ENCODE measurements at regions not wholly inside any gene's neighbourhood (a gene's known extent, or its start where the extent isn't known, plus 50 kb on each side); places are given as distances from the start of the nearest gene placed in this dataset.

DNA sequence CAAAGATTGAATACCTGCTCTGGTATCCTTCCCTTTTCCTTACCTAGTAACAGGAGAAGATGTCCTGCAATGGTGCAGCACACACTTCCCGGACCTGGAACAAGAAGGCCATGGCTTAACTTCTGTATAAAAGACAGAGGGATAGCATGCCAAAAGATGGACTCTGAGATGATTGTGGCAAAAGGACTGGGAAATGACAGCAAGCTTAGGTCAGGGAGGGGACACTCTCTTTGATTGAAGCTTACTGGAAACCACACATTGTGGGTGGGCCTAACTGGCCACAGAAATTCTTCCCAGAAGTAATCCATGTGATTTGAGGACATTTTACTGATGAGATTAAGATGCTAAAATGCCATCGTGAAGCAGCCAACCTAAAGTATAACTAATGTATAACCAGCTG, 71.0 kb upstream of the OTUD4 start:
- TF ChIP-seq, protein P1, sequence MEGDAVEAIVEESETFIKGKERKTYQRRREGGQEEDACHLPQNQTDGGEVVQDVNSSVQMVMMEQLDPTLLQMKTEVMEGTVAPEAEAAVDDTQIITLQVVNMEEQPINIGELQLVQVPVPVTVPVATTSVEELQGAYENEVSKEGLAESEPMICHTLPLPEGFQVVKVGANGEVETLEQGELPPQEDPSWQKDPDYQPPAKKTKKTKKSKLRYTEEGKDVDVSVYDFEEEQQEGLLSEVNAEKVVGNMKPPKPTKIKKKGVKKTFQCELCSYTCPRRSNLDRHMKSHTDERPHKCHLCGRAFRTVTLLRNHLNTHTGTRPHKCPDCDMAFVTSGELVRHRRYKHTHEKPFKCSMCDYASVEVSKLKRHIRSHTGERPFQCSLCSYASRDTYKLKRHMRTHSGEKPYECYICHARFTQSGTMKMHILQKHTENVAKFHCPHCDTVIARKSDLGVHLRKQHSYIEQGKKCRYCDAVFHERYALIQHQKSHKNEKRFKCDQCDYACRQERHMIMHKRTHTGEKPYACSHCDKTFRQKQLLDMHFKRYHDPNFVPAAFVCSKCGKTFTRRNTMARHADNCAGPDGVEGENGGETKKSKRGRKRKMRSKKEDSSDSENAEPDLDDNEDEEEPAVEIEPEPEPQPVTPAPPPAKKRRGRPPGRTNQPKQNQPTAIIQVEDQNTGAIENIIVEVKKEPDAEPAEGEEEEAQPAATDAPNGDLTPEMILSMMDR (IDR thresholded peaks at IDR 0.05), result no peak
- TF ChIP-seq ZFX (IDR thresholded peaks at IDR 0.05; ENCODE audit: borderline replicate concordance), result no peak

All from 22Rv1 (cell line).